SH-SY5Y (cell line): ENCODE measurements at regions not wholly inside any gene's neighbourhood (a gene's known extent, or its start where the extent isn't known, plus 50 kb on each side); places are given as distances from the start of the nearest gene placed in this dataset.

Experiments
- GATA2 ChIP-seq: IDR thresholded peaks from 2 replicates; pipeline ENCODE4 v1.6.1; 2011; ENCODE audit warnings: mild to moderate bottlenecking, low read depth, low read length
- GATA3 ChIP-seq: IDR thresholded peaks from 2 replicates; pipeline ENCODE4 v1.6.1; 2011; ENCODE audit warnings: low read depth, mild to moderate bottlenecking, low read length, moderate library complexity

DNA sequence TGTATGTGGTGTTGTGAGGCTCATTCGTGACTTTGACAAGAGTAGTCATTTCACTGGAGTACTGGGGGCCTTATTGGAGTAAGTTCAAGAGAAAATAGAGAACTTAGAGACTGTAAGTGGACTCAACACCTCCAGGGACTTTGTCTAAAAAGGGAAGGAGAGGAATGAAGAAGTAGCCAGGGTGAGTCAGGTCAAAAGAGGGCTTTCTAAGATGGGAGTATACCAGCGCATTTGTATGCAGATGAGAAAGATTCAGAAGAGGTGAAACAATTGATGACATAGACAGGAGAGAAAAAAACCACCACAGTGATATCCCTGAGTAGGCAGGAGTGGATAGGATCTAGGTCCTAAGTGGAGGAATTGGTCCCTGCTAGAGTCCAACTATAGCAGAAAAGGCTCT lies 246.8 kb downstream of the IKZF2 start:
- TF ChIP-seq GATA2: no peak
- no peak for TF ChIP-seq GATA3
